ENCODE measurements at regions not wholly inside any gene's neighbourhood (a gene's known extent, or its start where the extent isn't known, plus 50 kb on each side); places are given as distances from the start of the nearest gene placed in this dataset.

DNA sequence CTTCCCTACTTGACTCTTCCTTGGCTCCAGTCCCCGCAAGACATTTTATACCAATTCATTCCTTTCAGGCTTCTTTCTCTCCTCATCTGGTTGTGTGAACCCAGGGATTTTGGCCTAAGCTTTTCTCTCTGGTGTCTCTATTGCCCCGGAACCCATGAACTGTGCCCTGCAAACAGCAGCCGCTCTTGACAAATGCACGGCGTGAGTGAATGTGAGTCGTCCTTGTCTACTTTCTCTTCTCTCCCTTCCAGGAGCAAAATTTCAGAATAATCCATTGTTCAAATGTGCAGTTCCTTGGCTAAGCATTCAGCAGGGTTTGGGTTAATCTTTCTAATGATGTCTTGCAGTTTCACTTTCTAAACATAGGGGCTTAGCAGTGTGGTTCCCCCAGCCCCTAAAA is 250.4 kb upstream of the IRX4 start:
- no peak overlapping the region for H2BK120ac ChIP-seq (replicated peaks; ENCODE audit: low read depth, low read length)
- no peak overlapping the region for H4K5ac ChIP-seq (ENCODE audit: insufficient read length, low read depth, low read length)
- H3K36me3 ChIP-seq (ENCODE audit: control insufficient read depth in 2 of 4, insufficient read depth in 4 of 4, low read length in 3 of 4) = no peaks in the 10 kb centered on the region
- no peak overlapping the region for H3K4me2 ChIP-seq (ENCODE audit: insufficient read depth in 1 of 2, low read depth in 2 of 2, low read length in 2 of 2)
- H3K23me2 ChIP-seq (ENCODE audit: low read depth, low read length) = no peaks in the 10 kb centered on the region
- WGBS, 2 experiments (ENCODE audit: extremely low coverage in 1 of 2, insufficient coverage in 1 of 2, insufficient read length in 1 of 2, insufficient replicate concordance in 2 of 2, low coverage in 1 of 2, low lambda C conversion rate in 2 of 2, missing lambda C conversion rate in 1 of 2) = 68% methylated on average over 6 of the region's 6 CpGs; no CpG with 5 or more reads in 1 of the 2 experiments
- H3K14ac ChIP-seq (ENCODE audit: insufficient read length) = no peak overlapping the region
- ChIA-PET POLR2A (ENCODE audit: partially characterized antibody) (no interaction called here), CTCF (ENCODE audit: partially characterized antibody) (interaction anchor here (2.3 to 3.2 kb wide), 2 partner anchors 10 to 26 kb away, joined by 5 to 26 read pairs; no protein-coding TSS in a partner anchor)
- DNase-seq (ENCODE audit: low read depth in 1 of 2, low spot score in 2 of 2) (no peak), FAIRE-seq (no peak)
- H3K9ac ChIP-seq (replicated peaks in 1 of 4; ENCODE audit: extremely low read depth in 1 of 4, low read depth in 3 of 4, low read length in 3 of 4) = no peak overlapping the region
- H3K23ac ChIP-seq (ENCODE audit: insufficient read length) = no peak overlapping the region
- no peak overlapping the region for H2AK5ac ChIP-seq (ENCODE audit: low read depth, low read length)
- no peaks in the 10 kb centered on the region for H3K4me1 ChIP-seq (replicated peaks in 1 of 4; ENCODE audit: control insufficient read depth in 3 of 4, insufficient read depth in 4 of 4, low read length in 3 of 4)
- no peak overlapping the region for H4K8ac ChIP-seq (ENCODE audit: extremely low read depth, insufficient read depth, low read length)
- H3K27ac ChIP-seq (ENCODE audit: low read depth, low read length) = no peak overlapping the region
- H3K27me3 ChIP-seq (replicated peaks in 1 of 4; ENCODE audit: control insufficient read depth in 3 of 4, extremely low read depth in 1 of 4, insufficient read depth in 3 of 4, low read length in 3 of 4) = no peaks in the 10 kb centered on the region
- no peak overlapping the region for H3K4me3 ChIP-seq (ENCODE audit: extremely low read depth in 1 of 4, insufficient read depth in 2 of 4, low read depth in 3 of 4, low read length in 4 of 4)
- no peak overlapping the region for H3K4ac ChIP-seq (replicated peaks; ENCODE audit: insufficient read length, low read depth, low read length)
- no peaks in the 10 kb centered on the region for H3K79me2 ChIP-seq (ENCODE audit: control insufficient read depth in 1 of 2, insufficient read depth in 2 of 2, low read length in 2 of 2)
- no peak overlapping the region for H2AFZ ChIP-seq (ENCODE audit: low read length)
- peaks cover 0 to 1% of the 10 kb centered on the region in 2 experiments for H4K20me1 ChIP-seq (replicated peaks in 1 of 2; ENCODE audit: control insufficient read depth in 1 of 2, insufficient read depth in 2 of 2, low read length in 2 of 2)
- H2BK20ac ChIP-seq (ENCODE audit: low read length) = no peak overlapping the region
- H2BK12ac ChIP-seq (ENCODE audit: low read depth, low read length) = no peak overlapping the region
- no peak overlapping the region for H4K91ac ChIP-seq (replicated peaks; ENCODE audit: insufficient read length, low read length)
- H2BK15ac ChIP-seq (ENCODE audit: low read length) = no peak overlapping the region
- no peaks in the 10 kb centered on the region for H3K79me1 ChIP-seq (ENCODE audit: low read depth, low read length)
- no peak overlapping the region for H3K56ac ChIP-seq (replicated peaks; ENCODE audit: insufficient read length, low read depth, low read length)
- H2BK5ac ChIP-seq (ENCODE audit: low read depth, low read length) = no peak overlapping the region
- no peaks in the 10 kb centered on the region for H3K9me3 ChIP-seq (ENCODE audit: insufficient read depth in 2 of 2, low read depth in 1 of 2, low read length in 1 of 2)
- no peak overlapping the region for H3K18ac ChIP-seq (ENCODE audit: extremely low read depth, low read length)
- TF ChIP-seq, protein P1, sequence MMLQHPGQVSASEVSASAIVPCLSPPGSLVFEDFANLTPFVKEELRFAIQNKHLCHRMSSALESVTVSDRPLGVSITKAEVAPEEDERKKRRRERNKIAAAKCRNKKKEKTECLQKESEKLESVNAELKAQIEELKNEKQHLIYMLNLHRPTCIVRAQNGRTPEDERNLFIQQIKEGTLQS (IDR thresholded peaks at IDR 0.05; ENCODE audit: insufficient read depth, low read depth, low read length) = no peak
- TF ChIP-seq EZH2 (IDR thresholded peaks at IDR 0.05; ENCODE audit: low read depth, low read length, severe bottlenecking) (no peak), SIX5 (IDR thresholded peaks at IDR 0.05; ENCODE audit: low read depth, low read length) (no peak), MAFK (IDR thresholded peaks at IDR 0.05; ENCODE audit: low read depth, low read length) (no peak), GABPA (IDR thresholded peaks at IDR 0.05; ENCODE audit: borderline replicate concordance, insufficient read depth, low read length) (no peak), SRF (IDR thresholded peaks at IDR 0.05; ENCODE audit: low read depth, low read length) (no peak), CTBP2 (IDR thresholded peaks at IDR 0.05; ENCODE audit: borderline replicate concordance, insufficient read depth, insufficient read length, low read length) (no peak), CHD2 (IDR thresholded peaks at IDR 0.05; ENCODE audit: low read length) (no peak), EGR1 (IDR thresholded peaks at IDR 0.05; ENCODE audit: borderline replicate concordance, low read depth, low read length) (no peak), POU5F1 (IDR thresholded peaks at IDR 0.05; ENCODE audit: low read depth, low read length) (no peak), SIN3A (conservative IDR thresholded peaks at IDR 0.05 in 1 of 2, IDR thresholded peaks at IDR 0.05 in 1 of 2; ENCODE audit: low read depth in 1 of 2, low read length in 2 of 2) (no peak), ZNF274 (IDR thresholded peaks at IDR 0.05; ENCODE audit: borderline replicate concordance, extremely low read depth, low read length) (no peak), HDAC6 (IDR thresholded peaks at IDR 0.05; ENCODE audit: low read depth, low read length) (no peak)
- TF ChIP-seq, protein P2, sequence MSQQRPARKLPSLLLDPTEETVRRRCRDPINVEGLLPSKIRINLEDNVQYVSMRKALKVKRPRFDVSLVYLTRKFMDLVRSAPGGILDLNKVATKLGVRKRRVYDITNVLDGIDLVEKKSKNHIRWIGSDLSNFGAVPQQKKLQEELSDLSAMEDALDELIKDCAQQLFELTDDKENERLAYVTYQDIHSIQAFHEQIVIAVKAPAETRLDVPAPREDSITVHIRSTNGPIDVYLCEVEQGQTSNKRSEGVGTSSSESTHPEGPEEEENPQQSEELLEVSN (IDR thresholded peaks at IDR 0.05) = no peak

Measured in H1 (cell line).